ENCODE measurements at regions not wholly inside any gene's neighbourhood (a gene's known extent, or its start where the extent isn't known, plus 50 kb on each side); places are given as distances from the start of the nearest gene placed in this dataset.
"Not testable (repeated sequence)": the region's sequence is repeated elsewhere in the genome, so short reads cannot be mapped to it uniquely, and the experiment has no call there.

DNA sequence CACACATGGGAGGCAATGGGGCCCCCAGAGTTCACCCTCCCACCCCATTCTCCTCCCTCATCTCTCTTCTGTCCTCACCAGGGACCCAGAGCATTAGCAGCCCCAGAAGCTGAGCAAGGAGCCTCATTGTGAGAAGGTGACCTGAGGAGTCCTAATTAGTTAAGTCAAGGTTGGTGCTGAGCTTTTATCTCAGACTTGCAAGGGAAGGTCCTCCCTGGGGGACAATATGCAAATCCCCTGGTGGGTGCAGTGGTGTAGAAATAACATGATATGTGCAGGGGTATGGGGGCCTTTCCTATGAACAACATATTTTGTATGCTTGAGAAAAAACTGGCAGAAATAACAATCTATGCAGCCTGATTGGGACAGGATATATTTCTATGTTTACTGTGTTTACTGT is 485.5 kb downstream of the RPIA start:
- RAD21 ChIA-PET (ENCODE audit: low non-redundant PET in 1 of 2, low total read pairs in 2 of 2, uncharacterized antibody in 2 of 2, unreplicated experiment in 2 of 2); ATAC-seq; POLR2A ChIA-PET: not testable (repeated sequence)

DNA sequence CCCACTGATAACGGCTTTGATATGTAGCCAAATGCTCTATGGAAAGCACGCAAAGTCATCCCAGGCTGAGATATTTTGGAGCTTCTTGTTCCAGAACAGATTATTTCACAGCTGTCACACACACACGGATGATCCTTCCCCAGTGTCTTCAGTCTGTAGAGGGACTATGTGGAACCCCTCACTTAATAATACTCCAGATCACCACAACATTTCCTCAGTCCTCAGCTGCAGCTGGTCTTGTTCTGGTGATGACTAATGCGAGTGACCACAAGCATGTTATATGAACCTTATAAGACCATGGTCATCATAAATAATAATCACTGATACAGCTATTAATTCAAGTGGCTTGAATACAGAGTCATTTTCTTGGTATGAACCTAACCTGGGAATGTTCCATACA is 490.7 kb downstream of the RPIA start:
- H3K9ac ChIP-seq (ENCODE audit: low read length); H3K36me3 ChIP-seq (ENCODE audit: control insufficient read depth in 1 of 2, insufficient read depth in 2 of 2, low read length in 2 of 2); POLR2A ChIA-PET; H2AFZ ChIP-seq (ENCODE audit: low read depth, low read length, poor library complexity, severe bottlenecking); ATAC-seq; H3K4me2 ChIP-seq (ENCODE audit: low read length); DNase-seq (ENCODE audit: low read depth, low spot score); CTCF ChIA-PET; H3K79me2 ChIP-seq (ENCODE audit: insufficient read depth, low read length); BruUV-seq (replicated peaks); H3K4me1 ChIP-seq (ENCODE audit: control insufficient read depth in 1 of 2, insufficient read depth in 2 of 2, low read length in 2 of 2); H3K9me2 ChIP-seq (ENCODE audit: insufficient read depth); RAD21 ChIA-PET (ENCODE audit: low non-redundant PET in 1 of 2, low total read pairs in 2 of 2, uncharacterized antibody in 2 of 2, unreplicated experiment in 2 of 2); H3K9me3 ChIP-seq (ENCODE audit: control insufficient read depth in 1 of 2, insufficient read depth in 1 of 2, low read depth in 1 of 2, low read length in 2 of 2); H3K27me3 ChIP-seq (ENCODE audit: insufficient read depth, low read length); intact Hi-C loops (cut with micrococcal nuclease); H3K27ac ChIP-seq (ENCODE audit: low read depth, low read length); H3K4me3 ChIP-seq (replicated peaks in 1 of 2; ENCODE audit: low read depth in 1 of 2, low read length in 2 of 2); H4K20me1 ChIP-seq (ENCODE audit: insufficient read depth): not testable (repeated sequence)

More for the DNA sequence above, 485.5 kb downstream of the RPIA start:
- BruUV-seq (replicated peaks); H3K9me2 ChIP-seq (ENCODE audit: insufficient read depth); DNase-seq (ENCODE audit: low read depth, low spot score); H3K9ac ChIP-seq (ENCODE audit: low read length); H3K4me1 ChIP-seq (ENCODE audit: control insufficient read depth in 1 of 2, insufficient read depth in 2 of 2, low read length in 2 of 2); H2AFZ ChIP-seq (ENCODE audit: low read depth, low read length, poor library complexity, severe bottlenecking); intact Hi-C loops (cut with micrococcal nuclease); H3K27me3 ChIP-seq (ENCODE audit: insufficient read depth, low read length); H3K4me3 ChIP-seq (replicated peaks in 1 of 2; ENCODE audit: low read depth in 1 of 2, low read length in 2 of 2); H3K79me2 ChIP-seq (ENCODE audit: insufficient read depth, low read length); H3K36me3 ChIP-seq (ENCODE audit: control insufficient read depth in 1 of 2, insufficient read depth in 2 of 2, low read length in 2 of 2); H4K20me1 ChIP-seq (ENCODE audit: insufficient read depth); H3K9me3 ChIP-seq (ENCODE audit: control insufficient read depth in 1 of 2, insufficient read depth in 1 of 2, low read depth in 1 of 2, low read length in 2 of 2); H3K27ac ChIP-seq (ENCODE audit: low read depth, low read length); CTCF ChIA-PET; H3K4me2 ChIP-seq (ENCODE audit: low read length): not testable (repeated sequence)

- BruUV-seq (replicated peaks); H3K9me2 ChIP-seq (ENCODE audit: insufficient read depth); RAD21 ChIA-PET (ENCODE audit: low non-redundant PET in 1 of 2, low total read pairs in 2 of 2, uncharacterized antibody in 2 of 2, unreplicated experiment in 2 of 2): not testable (repeated sequence)
Measured at GRCh38 chr2:89184746-89185145, 493.3 kb downstream of the RPIA start.

GRCh38 chr2:89195636-89196251 is 504.3 kb downstream of the RPIA start:
- POLR2A ChIA-PET; CTCF ChIA-PET; H3K9me3 ChIP-seq (ENCODE audit: control insufficient read depth in 1 of 2, insufficient read depth in 1 of 2, low read depth in 1 of 2, low read length in 2 of 2); H3K4me3 ChIP-seq (replicated peaks in 1 of 2; ENCODE audit: low read depth in 1 of 2, low read length in 2 of 2); H3K27ac ChIP-seq (ENCODE audit: low read depth, low read length); H2AFZ ChIP-seq (ENCODE audit: low read depth, low read length, poor library complexity, severe bottlenecking); RAD21 ChIA-PET (ENCODE audit: low non-redundant PET in 1 of 2, low total read pairs in 2 of 2, uncharacterized antibody in 2 of 2, unreplicated experiment in 2 of 2); DNase-seq (ENCODE audit: low read depth, low spot score); H3K4me2 ChIP-seq (ENCODE audit: low read length); BruUV-seq (replicated peaks); H3K9ac ChIP-seq (ENCODE audit: low read length); H4K20me1 ChIP-seq (ENCODE audit: insufficient read depth); intact Hi-C loops (cut with micrococcal nuclease); ATAC-seq; H3K79me2 ChIP-seq (ENCODE audit: insufficient read depth, low read length); H3K27me3 ChIP-seq (ENCODE audit: insufficient read depth, low read length); H3K4me1 ChIP-seq (ENCODE audit: control insufficient read depth in 1 of 2, insufficient read depth in 2 of 2, low read length in 2 of 2); H3K36me3 ChIP-seq (ENCODE audit: control insufficient read depth in 1 of 2, insufficient read depth in 2 of 2, low read length in 2 of 2); H3K9me2 ChIP-seq (ENCODE audit: insufficient read depth): not testable (repeated sequence)

More at GRCh38 chr2:89184746-89185145, 493.3 kb downstream of the RPIA start:
- H3K4me1 ChIP-seq (ENCODE audit: control insufficient read depth in 1 of 2, insufficient read depth in 2 of 2, low read length in 2 of 2); H3K4me3 ChIP-seq (replicated peaks in 1 of 2; ENCODE audit: low read depth in 1 of 2, low read length in 2 of 2); H3K27ac ChIP-seq (ENCODE audit: low read depth, low read length); H2AFZ ChIP-seq (ENCODE audit: low read depth, low read length, poor library complexity, severe bottlenecking); H3K79me2 ChIP-seq (ENCODE audit: insufficient read depth, low read length); DNase-seq (ENCODE audit: low read depth, low spot score); H3K27me3 ChIP-seq (ENCODE audit: insufficient read depth, low read length); intact Hi-C loops (cut with micrococcal nuclease); H4K20me1 ChIP-seq (ENCODE audit: insufficient read depth); H3K9ac ChIP-seq (ENCODE audit: low read length); H3K4me2 ChIP-seq (ENCODE audit: low read length); CTCF ChIA-PET; H3K9me3 ChIP-seq (ENCODE audit: control insufficient read depth in 1 of 2, insufficient read depth in 1 of 2, low read depth in 1 of 2, low read length in 2 of 2); H3K36me3 ChIP-seq (ENCODE audit: control insufficient read depth in 1 of 2, insufficient read depth in 2 of 2, low read length in 2 of 2); ATAC-seq; POLR2A ChIA-PET: not testable (repeated sequence)

GRCh38 chr2:89196719-89197118 is 505.2 kb downstream of the RPIA start:
- H3K9me2 ChIP-seq (ENCODE audit: insufficient read depth); DNase-seq (ENCODE audit: low read depth, low spot score); H3K36me3 ChIP-seq (ENCODE audit: control insufficient read depth in 1 of 2, insufficient read depth in 2 of 2, low read length in 2 of 2); H3K9me3 ChIP-seq (ENCODE audit: control insufficient read depth in 1 of 2, insufficient read depth in 1 of 2, low read depth in 1 of 2, low read length in 2 of 2); H3K27ac ChIP-seq (ENCODE audit: low read depth, low read length); H3K79me2 ChIP-seq (ENCODE audit: insufficient read depth, low read length); BruUV-seq (replicated peaks); H3K9ac ChIP-seq (ENCODE audit: low read length); POLR2A ChIA-PET; H3K27me3 ChIP-seq (ENCODE audit: insufficient read depth, low read length); H3K4me1 ChIP-seq (ENCODE audit: control insufficient read depth in 1 of 2, insufficient read depth in 2 of 2, low read length in 2 of 2); CTCF ChIA-PET; ATAC-seq; intact Hi-C loops (cut with micrococcal nuclease); H3K4me2 ChIP-seq (ENCODE audit: low read length); RAD21 ChIA-PET (ENCODE audit: low non-redundant PET in 1 of 2, low total read pairs in 2 of 2, uncharacterized antibody in 2 of 2, unreplicated experiment in 2 of 2); H4K20me1 ChIP-seq (ENCODE audit: insufficient read depth); H2AFZ ChIP-seq (ENCODE audit: low read depth, low read length, poor library complexity, severe bottlenecking); H3K4me3 ChIP-seq (replicated peaks in 1 of 2; ENCODE audit: low read depth in 1 of 2, low read length in 2 of 2): not testable (repeated sequence)

Measured in HCT116 (cell line).